DMS53 treated with DMSO at 0.1 percent for 48 hours (cell line): ENCODE measurements at regions not wholly inside any gene's neighbourhood (a gene's known extent, or its start where the extent isn't known, plus 50 kb on each side); places are given as distances from the start of the nearest gene placed in this dataset.
"Not testable (repeated sequence)": the region's sequence is repeated elsewhere in the genome, so short reads cannot be mapped to it uniquely, and the experiment has no call there.

Source experiments
- DNase-seq: peaks from one replicate; lab custom pipeline; 2025; ENCODE audit not compliant: unreplicated experiment; lab: John Stamatoyannopoulos, UW

DNA sequence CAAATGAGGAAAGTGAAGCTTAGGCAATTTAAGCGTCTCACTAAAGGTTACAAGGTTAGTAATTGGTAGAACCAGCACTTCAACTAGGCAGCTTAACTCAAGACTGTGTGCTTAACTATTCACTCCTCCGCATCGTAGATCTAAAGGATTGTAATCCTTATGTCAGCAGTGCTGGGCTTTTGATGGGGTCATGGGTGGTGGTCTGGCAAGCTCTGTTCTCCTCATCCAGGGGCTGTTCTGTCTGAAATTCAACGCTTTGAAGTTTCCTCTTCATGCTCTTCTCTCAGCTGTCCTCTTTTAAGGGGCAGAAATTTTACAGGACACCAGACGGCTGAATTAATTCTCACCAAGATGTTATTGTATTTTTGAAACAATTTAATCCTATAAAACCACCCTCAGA is 165.5 kb upstream of the FAM98A start:
- DNase-seq: no peak

DNA sequence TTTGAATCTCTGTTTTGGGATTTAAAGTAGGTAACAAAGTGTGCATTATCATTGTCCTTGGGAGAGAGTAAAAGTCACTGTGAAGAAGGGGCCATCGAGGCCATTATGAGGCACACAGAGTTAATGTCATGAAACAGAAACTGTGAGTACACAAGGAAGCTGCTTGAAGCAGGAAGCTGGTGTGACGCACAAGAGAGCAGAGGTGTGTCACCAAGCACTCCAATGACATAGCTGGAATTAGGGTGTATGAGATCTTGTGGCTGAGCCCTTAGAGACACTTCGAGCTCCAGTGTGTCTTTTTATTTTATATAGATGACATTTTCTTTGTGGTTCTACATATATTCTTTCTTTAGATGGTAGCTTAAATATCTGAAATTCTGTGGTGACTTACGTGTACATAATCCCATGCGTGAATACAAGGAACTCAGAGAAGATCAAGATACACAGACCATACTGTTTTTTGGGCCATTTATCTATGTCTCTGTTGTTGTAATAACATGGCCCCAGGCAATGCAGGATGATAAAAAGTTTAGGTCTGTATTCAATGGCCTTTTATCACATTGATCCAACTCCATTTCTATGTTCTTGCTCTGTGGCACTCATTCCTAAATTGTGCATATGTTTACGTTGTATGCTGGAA is 164.7 kb upstream of the FAM98A start:
- DNase-seq: no peak

DNA sequence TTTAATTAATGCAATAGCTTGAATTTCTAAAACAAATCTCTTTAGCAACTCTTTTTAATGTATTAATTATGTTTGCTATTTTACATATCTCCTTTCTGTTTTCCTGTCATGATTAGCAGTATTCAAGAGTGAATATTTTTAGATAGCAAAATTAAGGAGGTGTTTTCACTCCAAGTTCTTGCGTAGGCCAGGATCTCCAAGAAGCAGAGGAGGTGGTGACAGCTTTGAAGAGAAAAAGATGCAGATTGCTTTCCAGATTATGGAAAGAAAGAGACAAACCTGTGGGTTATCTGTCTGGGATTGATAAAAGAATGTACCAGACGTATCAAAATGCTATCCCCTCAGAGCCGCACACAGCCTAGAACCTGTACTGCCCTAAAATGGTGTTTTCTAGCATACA is 163.5 kb upstream of the FAM98A start:
- DNase-seq: no peak

DNA sequence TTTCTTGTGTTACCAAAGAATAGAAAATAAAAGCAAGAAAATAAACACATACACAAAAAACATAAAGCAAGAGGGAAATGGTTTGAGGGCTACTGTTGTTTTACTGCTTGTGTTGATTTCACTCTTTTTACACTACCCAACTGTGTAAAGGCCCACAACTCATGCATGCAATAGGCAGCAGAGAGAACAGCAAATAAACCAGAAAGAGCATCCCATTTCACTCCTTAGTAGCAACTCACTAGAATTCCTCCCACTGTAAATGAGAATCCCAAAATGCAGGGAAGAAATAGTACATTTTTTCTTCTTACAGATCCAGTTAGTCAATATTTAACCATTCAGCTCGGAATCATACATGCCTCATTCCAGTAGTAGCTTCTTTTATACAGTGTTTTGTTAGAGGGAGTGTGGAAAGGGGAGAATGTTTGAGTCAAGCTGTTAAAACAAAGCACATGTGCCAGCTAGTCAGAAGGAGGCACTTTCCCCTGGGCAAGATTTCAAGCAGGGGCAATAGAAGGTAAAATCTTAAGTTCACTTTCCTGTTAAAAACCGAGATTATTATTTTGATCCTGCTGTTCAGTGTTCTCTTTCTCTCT is 147.2 kb upstream of the FAM98A start:
- no peak for DNase-seq

DNA sequence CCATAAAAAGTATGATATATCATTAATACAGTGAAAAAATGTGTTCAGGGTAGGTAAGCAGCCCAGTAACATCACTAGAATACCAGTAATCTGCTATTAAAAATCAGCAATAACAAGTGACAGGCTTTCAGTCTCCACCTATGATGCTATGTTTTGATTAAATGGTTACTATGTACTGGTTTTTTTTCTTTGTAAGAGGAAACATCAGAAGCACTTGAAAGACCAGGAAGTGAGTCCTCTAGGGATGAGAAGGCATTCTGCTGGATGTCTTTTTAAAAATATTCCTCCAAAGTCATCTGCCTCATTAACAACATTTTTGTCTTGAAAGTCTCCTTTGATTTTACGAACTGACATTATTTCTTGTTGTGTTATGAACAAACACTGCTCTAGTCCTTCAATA is 136.0 kb upstream of the FAM98A start:
- DNase-seq: no peak

DNA sequence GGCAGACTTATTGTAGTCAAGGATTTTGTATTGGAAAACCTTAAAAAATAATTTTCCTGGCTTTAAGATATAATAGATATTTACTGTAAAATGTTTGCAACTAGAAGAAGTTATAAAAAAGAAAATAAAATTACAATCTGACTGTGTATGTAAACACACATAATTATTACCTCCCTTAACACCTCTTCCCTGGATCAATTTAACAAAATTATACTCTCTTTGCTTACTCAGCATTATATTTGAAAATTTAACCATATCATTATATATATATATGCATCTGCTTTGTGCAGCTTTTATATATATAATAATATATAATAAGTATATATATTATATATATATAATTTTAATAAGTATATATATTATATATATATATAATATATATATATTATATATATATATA is 131.7 kb upstream of the FAM98A start:
- DNase-seq: no peak

DNA sequence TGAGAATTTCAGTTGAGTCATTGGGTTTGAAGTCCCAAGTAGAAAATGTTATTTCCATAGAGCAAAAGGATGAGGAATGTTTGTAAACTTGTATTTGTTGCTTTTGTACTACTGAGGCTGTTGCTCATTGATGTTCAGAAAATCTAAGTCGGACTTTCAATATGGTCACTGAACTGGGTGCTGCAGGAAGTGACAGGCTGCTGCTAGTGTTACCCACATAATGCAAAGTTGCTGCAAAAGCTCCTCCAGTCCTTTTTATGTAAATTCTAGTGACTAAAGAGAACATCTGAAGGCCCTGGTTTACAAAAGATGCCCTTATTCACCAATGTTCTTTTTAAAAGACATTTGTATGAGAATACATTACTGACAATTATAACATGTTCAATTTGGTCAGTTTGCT is 131.1 kb upstream of the FAM98A start:
- no peak for DNase-seq

DNA sequence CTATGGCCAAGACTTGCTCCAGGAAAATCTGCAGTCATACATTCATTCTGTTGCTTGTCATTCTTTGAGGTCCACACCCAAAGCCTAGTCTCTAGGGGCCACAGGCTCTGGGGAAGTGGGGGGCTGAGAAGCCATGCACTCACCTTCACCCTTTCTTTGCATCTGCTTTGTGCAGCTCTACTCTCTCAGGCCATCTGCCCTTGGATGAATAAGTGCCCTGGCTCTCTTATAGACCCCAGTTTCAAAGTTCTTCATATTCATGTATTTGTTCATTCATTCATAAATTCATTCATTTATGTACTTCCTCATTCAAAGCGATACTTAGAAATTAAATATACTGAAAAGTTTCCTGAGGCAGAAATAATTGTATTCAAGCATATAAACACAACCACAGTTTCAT is 130.3 kb upstream of the FAM98A start:
- no peak for DNase-seq

DNA sequence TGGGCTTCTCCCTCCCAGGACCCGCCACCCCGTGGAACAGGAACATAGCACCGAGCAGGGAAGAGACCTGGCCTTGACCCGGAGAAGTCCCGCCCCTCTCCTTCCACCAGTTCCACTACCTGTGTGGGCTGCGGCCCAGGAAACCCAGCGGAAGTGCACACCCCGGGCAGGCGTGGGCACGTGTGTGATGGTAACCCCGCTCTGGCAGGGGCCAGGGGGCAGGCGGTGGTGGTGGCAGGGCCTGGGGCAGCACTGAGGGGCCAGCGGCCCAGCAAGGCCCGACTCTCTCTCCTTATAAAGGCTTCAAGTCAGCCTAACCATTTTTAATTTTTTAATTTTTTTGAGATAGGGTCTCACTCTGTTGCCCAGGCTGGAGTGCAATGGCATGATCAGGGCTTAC is 129.0 kb upstream of the FAM98A start:
- DNase-seq: no peak

DNA sequence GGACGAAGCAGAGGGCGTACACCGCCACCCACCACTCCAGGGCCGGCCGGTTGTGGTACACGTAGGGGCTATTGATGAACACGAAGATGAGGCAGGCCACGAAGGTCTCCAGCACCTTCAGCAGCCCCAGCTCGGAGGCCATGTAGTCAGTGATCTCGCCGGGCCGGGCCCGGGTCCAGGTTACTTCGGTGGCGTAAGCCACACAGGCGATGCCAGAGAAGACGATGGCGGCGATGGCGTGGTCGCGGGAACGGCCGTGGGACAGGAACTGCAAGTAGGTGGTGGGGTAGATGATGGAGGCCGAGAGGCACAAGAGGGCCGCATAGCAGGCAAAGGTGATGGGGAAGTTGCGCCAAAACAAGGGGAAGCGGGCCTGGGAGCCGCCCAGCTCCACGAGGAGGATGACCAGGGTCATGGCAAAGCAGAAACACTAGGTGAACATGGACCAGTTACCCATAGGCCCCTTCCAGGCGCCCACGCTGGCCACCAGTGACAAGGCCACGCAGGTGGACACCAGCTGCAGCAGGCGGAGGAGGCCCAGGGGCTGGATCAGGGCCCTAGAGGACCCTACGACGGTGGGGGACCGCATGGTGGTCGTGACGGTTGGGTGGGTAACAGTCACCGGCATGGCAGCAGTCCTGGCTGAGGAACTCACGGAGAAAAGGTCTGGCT is 128.4 kb upstream of the FAM98A start:
- DNase-seq: no peak

DNA sequence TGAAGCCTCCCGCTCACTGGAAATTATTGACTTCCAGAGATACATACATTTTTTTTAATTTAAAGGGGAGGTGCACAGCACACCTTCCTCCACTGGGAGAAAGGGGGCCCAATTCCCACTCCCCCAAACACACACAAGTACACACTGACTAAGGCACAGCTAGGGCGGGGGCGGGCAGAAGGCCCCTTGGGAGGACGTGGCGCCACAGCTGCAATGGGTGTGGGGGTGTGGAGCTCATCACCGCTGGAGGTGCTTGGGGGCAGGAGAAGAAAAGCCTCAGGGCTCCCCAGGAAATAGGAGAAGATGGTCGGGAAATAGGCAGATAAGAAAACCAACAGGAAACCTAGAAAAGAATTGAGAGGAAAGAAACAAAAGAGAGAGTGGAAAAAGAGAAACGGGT is 127.3 kb upstream of the FAM98A start:
- no peak for DNase-seq

DNA sequence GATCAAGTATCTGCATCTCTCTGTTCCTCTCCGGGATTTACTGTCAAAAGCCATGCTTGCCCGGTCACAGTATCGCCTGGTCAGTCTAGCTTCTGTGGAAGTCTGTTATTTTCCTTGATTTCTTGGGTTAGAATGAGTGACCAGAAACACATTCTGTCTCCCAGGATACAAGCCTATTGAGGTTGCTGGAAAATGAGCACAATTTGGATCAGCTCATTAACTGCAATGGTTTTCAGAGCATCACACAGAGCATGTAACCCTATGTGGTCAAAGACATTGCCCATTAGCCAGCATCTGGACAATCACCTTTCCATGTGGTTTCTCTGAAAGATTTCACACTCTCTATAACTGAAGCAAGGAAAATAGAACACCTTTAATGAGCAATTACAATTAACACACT is 124.2 kb upstream of the FAM98A start:
- DNase-seq: no peak

DNA sequence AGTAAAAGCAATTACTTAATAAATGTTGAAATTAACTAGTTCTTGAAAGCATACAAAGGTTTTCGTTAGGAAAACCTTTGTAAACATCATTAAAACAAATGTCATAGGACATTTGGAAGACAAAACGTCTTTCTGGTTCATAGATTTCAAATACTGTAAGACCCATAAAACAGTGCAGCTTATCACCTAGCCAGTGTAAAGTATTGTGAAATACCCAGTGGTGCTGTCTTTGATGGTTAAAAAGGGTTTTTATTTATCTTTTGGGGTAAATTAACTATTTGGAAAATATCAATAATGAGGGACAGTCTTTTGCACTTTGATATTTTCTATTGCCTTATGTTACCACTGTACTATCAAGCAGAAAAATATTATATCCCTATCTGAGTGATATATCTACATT is 120.0 kb upstream of the FAM98A start:
- DNase-seq: no peak

DNA sequence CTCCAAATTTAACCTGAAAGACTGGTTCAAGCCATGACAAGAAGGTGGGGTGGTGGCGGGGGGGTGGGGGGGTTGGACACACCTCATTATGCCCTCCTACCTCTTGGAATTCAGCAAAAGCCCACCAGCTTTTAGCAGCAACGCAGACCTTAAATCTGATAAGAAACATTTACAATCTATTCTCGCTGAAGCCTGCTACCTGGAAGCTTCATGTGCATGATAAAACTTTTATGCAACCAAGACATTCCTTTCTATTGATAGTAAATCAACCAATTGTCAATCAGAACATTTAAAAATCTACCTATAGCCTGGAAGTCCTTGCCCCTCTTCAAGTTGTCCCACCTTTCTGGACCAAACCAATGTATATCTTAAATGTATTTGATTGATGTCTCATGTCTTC is 113.6 kb upstream of the FAM98A start:
- DNase-seq: no peak

DNA sequence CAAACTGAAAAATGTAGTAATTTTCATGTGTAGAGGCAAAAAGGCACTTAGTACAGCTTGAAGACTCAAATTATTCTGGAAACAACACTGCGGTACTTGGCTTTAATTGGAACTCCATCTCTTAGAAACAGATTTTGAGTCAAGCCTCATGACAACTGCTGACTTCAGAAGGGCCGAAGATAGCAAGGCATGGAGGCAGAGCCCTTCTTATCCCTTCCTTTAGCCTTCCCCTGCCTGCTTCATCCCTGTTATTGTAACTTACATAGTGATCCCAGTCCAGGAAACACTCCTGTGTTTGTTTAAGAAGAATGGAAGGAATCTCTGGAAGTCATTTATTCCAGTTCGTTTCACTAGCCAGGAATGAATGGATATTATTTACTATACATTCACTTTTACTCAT is 110.9 kb upstream of the FAM98A start:
- no peak for DNase-seq

DNA sequence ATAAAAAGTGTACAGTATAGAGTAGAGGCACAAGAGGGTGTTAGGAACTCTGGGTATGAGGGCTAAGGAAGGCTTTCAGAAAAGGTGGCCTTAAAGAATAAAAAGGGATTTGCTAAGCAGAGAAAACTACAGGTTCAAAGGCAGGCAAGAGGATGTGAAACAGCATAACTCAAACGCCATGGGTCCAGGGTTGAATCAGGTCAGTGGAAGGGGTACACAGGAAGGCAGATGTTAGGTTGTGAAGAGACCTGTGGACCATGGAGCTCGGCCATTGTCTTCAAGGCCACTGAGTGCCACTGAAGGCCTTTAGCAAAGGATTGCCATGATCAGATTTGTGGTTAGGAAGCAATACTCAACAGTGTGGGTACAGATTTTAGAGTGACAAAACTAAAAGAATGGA is 108.2 kb upstream of the FAM98A start:
- DNase-seq: no peak

DNA sequence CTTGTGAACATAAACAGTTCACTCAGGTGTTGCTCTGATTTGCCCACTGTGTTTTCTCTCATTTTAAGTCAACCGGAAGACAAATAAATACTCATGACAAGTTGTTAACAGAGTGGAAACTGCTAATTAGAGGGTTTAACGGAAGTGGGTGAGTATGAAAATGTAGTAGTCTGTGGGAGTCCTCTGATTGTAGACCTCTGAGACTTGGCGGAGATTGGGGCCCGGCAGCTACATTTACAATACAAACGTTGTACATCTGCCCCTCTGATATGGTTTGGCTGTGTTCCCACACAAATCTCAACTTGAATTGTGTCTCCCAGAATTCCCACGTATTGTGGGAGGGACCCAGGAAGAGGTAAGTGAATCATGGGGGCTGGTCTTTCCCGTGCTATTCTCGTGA is 107.3 kb upstream of the FAM98A start:
- DNase-seq: no peak

DNA sequence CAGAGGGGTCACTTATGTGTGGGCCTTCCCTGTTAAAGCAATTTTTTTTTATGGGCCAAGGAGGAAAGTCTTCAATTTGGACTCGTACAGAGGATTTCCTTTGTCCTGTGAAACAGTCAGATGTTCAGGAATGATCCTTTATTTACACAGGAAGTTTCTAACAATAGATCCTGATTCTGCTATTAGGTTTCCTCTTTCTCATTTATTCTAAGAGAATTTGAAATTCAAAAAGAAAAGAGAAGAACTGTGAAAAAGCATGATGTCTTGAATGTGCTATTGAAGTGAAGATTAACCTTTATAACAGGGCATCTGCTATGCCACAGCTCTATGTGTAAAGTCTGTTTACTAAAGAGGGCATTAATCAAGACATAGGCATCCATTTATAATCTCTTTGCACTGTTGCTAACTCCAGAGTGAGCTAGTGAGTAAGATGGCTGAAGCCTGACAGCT is 105.3 kb upstream of the FAM98A start:
- DNase-seq: no peak

DNA sequence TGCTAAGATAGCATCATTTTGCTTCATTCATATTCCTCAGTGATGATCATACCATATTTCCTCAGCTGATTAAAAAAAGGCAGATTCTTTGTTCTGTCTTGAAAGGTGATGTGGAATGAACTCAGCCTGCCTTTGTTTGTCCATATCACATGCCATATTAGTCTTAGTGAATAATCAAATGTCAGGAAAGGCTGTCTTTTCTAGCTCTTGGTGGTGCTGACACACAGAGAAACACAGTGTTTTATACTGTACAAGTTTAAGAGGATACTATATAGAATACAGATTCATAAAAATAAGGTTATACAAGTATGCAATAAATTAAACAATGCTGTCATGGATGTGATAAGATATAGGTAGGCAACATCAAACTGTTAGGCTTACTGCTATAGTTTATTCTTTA is 97.1 kb upstream of the FAM98A start:
- DNase-seq: no peak

DNA sequence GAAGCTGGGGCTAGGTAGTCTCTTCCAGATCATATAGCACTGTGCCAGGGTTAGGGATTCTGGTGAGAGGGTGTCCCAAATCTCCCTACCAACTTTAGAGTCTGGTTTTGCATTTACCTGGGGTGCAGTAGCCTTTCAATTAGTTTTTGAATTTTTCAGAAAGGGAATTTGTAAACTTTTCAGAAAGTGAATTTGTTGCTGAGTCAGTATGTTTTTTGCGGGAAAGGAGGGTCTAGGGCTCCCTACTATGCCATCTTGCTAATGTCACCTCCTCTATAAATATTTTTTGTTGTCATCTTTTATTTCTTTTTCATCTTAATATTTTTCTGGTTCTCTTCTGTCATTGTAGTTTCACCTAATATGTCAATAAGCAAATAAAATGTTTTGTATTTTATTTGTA is 95.8 kb upstream of the FAM98A start:
- no peak for DNase-seq

DNA sequence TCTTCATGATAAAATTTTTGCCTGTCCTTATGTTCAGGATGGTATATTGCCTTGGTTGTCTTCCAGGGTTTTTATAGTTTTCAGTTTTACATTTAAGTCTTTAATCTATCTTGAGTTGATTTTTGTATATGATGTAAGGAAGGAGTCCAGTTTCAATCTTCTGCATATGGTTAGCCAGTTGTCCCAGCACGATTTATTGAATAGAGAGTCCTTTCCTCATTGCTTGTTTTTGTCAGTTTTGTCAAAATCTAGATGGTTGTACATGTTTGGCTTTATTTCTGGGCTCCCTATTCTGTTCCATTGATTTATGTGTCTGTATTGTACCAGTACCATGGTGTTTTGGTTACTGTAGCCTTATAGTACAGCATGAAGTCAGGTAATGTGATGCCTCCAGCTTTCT is 91.6 kb upstream of the FAM98A start:
- DNase-seq: not testable (repeated sequence)

DNA sequence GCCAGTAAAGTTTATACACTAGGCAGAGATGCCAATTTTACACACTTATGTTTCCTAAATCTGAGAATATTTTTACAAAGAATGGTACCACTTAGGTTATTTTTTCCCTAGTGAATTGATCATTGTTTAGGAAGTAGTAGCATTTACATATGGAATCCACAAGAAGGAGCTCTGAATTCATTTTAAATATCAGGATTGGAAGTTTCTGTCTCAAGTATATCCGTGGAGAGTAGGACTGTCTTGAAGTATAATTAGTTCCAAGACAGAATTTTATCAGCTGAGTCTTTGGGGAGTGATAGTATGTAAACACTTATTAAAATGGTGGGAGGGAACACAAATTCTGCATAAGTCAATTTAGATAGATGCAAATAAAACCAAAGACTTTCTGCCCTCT is 82.3 kb upstream of the FAM98A start:
- DNase-seq: no peak
